HS-5 (cell line): ENCODE measurements at regions not wholly inside any gene's neighbourhood (a gene's known extent, or its start where the extent isn't known, plus 50 kb on each side); places are given as distances from the start of the nearest gene placed in this dataset.
"Not testable (repeated sequence)": the region's sequence is repeated elsewhere in the genome, so short reads cannot be mapped to it uniquely, and the experiment has no call there.

ENCODE experiments used
- DNase-seq: peaks from one replicate; pipeline ENCODE4 v3.0.0-alpha.2; 2012; ENCODE audit warnings: low read depth

DNA sequence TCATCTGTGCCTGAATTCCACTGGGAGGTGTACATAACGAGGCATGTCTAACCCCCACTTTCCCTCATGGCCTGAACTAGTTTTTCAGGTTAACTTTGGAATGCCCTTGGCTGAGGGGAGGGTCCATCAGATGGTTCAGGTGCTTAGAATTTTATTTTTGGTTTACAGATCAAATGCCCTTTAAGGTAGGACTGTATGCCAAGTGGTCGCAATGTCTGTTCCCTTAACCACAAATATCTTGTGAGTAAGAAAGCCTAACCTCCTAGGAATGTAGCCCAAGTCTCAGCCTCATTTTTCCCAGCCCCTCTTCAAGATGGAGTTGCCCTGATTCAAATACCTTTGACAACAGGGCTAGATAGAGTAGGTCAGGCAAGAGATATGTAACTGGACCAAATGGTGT is 78.4 kb downstream of the RNASET2 start:
- DNase-seq, result no peak

DNA sequence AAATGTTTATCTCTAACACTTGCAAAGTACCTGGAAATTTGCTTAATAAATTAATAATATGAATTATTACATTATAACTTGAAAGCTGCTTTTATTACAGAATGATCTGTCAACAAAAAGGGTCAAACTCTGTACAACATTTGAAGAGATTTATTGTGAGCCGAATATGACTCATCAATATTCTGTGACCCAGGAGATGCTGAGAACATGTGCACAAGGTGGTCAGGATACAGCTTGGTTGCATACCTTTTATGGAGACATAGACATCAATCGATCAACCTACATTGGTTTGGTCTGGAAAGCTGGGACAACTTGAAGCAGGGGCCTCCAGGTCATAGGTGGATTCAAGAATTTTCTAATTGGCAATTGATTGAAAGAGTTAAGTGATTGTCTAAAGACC is 79.0 kb downstream of the RNASET2 start:
- no peak for DNase-seq

- DNase-seq, result no peak
Observed at GRCh38 chr6:166872531-166873009, 83.8 kb downstream of the RNASET2 start.

- no peak for DNase-seq
Observed at GRCh38 chr6:166870602-166871208, 85.6 kb downstream of the RNASET2 start.

DNA sequence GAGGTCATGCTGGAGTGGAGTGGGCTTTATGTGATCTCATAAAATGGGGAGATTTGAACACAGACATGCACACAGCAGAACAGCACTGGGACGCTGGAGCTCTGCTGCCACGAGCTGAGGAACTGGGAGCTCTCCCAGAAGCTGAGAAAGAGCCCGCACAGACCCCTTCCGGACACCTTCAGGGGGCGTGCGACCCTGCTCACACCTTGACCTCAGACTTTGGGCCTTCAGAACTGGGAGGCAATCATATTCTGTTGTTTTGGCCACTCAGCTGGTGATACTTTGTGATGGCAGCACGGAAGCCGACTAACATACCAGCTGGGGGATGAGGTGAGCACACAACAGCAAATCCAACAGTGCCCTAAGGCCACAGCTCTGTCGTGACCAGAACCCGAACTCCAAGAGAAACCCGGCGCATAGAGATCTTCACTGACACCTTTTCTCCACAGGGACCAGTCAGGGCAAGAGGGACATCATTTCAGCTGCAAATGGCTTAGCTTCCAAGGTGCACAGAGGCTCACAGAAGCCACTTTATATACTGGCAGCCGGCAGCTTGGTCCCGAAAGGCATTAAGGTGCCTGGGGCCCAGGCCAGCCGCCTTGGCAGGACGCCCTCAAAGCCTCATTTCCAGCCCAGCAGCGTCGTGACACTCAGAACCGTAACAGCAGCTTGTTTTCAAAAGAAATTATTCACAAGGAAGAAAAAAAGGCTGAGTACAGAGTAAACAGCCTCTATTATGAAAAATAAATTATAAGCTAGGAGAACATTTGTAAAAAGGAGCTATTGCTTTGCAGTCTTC is 89.3 kb downstream of the RNASET2 start:
- DNase-seq, result no peak

DNA sequence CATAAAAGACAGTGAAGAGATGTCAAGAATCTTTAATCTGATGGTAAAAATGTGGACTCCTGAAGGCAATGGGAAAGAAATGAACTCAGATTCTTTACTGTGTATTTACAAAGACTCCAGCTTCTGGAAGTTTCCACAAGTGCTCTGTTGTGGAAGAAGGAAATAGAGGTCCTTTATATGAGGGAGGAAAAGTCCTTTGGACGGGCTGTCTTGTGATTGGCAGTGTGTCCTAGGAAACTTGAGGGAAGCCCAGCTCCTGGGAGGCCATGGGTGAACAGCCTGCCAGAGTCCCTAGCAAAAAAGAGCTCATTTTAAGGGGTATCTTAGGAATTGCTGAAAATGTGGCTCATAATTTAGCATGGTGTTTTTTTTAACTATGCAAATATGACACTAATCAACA is 92.0 kb downstream of the RNASET2 start:
- DNase-seq, result no peak

DNA sequence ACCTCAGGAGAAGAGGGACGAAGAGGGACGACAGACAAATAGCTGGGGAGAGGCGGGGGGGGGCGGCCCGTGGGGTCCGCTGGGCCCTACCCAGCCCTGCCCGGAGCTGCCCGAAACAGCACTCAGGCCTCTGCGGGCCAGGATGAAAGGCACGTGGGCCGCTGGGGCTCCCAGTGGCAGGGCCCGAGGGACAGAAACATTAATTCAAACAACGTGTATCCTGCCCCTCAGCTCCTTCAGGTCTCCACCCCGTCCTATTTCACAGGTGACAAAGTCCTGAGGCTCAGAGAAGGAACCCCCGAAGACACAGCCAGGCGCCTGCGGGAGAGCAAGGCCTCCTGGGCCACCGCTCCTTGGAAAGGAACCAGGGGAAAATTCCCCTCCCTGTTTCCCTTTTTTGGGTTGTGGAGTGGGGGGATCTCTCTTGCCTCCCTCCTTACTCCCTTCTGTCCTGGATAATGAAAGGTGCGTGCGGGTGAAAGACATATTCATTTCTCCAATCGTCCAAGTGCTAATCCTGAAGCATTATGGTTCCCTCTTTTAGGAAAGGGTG is 93.3 kb downstream of the RNASET2 start:
- no peak for DNase-seq

- no peak for DNase-seq
Observed at GRCh38 chr6:166862287-166862977, 93.9 kb downstream of the RNASET2 start.

GRCh38 chr6:166861961-166862286 is 94.4 kb downstream of the RNASET2 start:
- no peak for DNase-seq

DNA sequence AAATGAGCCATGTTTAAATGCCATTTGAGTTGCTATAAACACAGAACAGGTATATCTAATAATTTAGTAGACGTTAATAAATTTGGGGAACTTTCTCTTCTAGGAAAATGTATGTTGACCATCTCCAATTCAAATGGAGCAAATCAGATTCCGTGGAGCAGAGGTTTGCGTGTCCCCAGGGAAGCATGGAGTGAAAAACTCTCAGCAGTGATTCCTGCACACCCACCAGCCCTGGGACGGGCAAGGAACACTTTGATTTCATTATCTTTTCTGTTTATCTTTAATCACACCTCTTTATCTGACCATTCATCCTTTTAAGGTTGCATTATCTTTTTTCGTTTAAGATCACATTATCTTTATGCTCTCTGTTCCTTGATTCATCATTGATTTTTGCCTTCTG is 95.0 kb downstream of the RNASET2 start:
- no peak for DNase-seq

- no peak for DNase-seq
Observed at GRCh38 chr6:166860392-166860791, 96.0 kb downstream of the RNASET2 start.

- no peak for DNase-seq
Observed at GRCh38 chr6:166855416-166855815, 100.9 kb downstream of the RNASET2 start.

GRCh38 chr6:166853371-166854325 is 102.7 kb downstream of the RNASET2 start:
- DNase-seq, result no peak

DNA sequence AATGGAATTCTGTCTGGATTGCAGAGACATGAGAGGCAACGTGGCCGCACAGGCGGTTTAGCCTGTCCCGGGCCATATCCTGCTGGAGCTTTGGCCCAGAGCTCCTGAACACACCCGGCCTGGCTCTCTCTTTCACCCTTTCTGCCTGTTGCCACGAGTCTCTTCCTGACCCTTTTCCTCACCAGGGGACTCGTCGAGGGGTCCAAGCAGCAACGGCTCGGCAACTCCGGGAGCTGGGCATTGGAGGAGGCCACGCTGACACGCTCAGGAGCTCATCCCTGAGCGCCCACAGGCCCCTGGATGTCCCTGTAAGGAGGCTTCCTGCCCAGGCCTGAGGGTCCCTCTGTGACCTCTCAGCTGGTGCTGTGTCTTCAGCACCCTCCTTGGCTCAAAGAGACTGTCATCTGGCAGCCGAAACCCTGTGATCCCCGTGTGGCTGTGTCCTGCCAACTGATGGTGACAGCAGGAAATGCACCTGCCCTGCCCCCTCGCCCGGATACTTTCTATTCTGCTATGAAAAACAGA is 103.8 kb downstream of the RNASET2 start:
- no peak for DNase-seq

GRCh38 chr6:166851911-166852310 is 104.4 kb downstream of the RNASET2 start:
- DNase-seq, result no peak

GRCh38 chr6:166851426-166851825 is 104.9 kb downstream of the RNASET2 start:
- no peak for DNase-seq

DNA sequence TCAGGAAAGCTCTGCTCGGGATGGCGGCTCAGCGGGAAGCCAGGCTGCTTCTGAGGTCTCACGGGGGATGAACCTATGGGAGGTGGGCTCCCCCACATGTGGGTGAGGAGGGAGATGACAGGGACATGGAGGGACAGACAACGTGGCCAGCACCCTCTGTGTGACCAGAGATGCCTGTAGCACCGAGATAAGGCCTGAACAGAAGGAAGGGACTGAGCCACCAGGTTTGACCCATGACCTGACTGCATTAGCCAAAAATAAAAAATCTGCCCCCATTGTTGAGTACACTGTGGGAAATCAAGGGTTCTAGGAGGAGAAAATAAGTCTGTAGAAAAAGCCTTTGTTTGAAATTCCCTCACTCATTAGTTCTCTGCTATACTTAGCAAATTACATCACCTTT is 105.7 kb downstream of the RNASET2 start:
- no peak for DNase-seq

GRCh38 chr6:166849749-166850183 is 106.6 kb downstream of the RNASET2 start:
- no peak for DNase-seq

DNA sequence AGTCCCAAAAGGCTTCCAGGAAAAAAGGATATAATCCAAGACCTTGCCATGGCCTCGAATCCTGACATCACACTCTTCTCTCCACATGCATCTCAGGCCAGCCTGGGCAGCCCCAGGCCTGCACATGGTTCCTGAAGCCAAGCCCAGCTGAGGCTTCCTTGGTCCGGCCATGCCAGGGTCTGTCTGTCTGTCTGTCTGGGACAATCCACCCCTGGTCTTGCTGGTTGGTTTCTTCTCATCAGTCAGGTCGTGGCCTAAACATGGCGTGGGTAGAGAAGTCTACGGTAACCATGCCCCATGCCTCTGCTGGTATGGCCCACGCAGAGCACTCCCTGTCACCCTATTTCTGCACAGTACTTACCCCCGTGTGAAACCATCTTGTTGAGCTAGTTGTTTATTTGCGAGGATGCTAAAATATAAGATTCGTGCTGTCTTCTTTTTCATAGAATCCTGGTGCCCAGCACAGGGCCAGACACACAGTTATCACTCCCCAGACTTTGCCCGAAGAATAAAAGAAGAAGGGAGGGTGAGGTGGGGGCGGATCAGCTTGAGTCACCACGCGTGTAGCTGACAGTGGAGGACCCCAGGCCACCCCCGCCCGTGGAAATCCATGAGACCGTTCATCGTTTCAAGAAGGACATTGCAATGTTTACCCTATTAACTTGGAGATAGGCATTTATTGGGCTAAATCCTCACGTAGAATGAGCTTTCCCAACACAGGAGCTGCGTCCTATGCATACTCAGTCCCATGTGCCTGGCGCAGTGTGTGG is 107.2 kb downstream of the RNASET2 start:
- DNase-seq, result no peak

DNA sequence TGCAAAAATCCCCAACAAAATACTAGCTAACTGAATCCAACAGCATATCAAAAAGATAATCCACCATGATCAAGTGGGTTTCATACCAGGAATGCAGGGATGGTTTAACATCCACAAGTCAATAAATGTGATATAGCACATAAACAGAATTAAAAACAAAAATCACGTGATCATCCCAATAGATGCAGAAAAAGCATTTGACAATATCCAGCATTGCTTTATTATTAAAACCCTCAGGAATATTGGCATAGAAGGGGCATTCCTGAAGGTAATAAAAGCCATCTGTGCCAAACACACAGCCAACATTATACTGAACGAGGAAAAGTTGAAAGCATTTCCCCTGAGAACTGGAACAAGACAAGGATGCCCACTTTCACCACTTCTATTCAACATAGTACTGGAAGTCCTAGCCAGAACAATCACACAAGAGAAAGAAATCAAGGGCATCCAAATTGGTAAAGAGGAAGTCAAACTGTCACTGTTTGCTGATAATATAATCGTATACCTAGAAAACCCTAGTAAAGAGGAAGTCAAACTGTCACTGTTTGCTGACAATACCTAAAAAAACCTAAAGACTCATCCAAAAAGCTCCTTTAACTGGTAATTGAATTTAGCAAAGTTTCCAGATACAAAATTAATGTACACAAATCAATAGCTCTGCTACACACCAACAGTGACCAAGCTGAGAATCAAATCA is 109.8 kb downstream of the RNASET2 start:
- not testable (repeated sequence) for DNase-seq
